Upper lobe of left lung (tissue), 6 donors: ENCODE measurements at regions not wholly inside any gene's neighbourhood (a gene's known extent, or its start where the extent isn't known, plus 50 kb on each side); places are given as distances from the start of the nearest gene placed in this dataset.

Experiments used
- ATAC-seq, 2 donors: fragments of 200-7000 bp; cut with Tn5 transposase; one replicate each; pipeline ENCODE4 v1.9.1; 2022; ENCODE audit warnings: mild to moderate bottlenecking in 2 of 2, moderate library complexity in 2 of 2; ENCODE audit not compliant: low FRiP score in 2 of 2
- DNase-seq, 2 donors: peaks; one replicate each; pipeline ENCODE4 v3.0.0-alpha.2; 2019 to 2020
- H3K27ac ChIP-seq, 4 donors: fragments of 200-600 bp; sonication (generic); one replicate each; pipeline ENCODE4 v1.5.1; 2016 to 2019
- H3K27me3 ChIP-seq, 4 donors: fragments of 200-600 bp; sonication (generic); one replicate each; pipeline ENCODE4 v1.5.1; 2017 to 2019
- H3K36me3 ChIP-seq, 4 donors: fragments of 200-600 bp; sonication (generic); one replicate each; pipeline ENCODE4 v1.5.1; 2016 to 2019
- H3K4me1 ChIP-seq, 4 donors: fragments of 200-600 bp; sonication (generic); one replicate each; pipeline ENCODE4 v1.5.1; 2018 to 2019
- H3K4me3 ChIP-seq, 4 donors: fragments of 200-600 bp; sonication (generic); one replicate each; pipeline ENCODE4 v1.5.1; 2017 to 2019; ENCODE audit warnings: mild to moderate bottlenecking in 2 of 4, moderate library complexity in 1 of 4
- H3K9me3 ChIP-seq, 4 donors: fragments of 200-600 bp; sonication (generic); one replicate each; pipeline ENCODE4 v1.5.1; 2018 to 2019
- EP300 ChIP-seq, 4 donors: sonication (generic); formaldehyde crosslinking; IDR thresholded peaks; one replicate each; pipeline ENCODE4 v1.5.1; 2017; ENCODE audit warnings: antibody characterized with exemption in 4 of 4, control low read depth in 2 of 4
- POLR2A ChIP-seq, 4 donors: fragments of 450-650 bp; IDR thresholded peaks; one replicate each; pipeline ENCODE4 v1.5.1; 2016 to 2017; ENCODE audit warnings: antibody characterized with exemption in 4 of 4, mild to moderate bottlenecking in 2 of 4
- POLR2AphosphoS5 ChIP-seq, 2 donors: sonication (generic); formaldehyde crosslinking; IDR thresholded peaks; one replicate each; pipeline ENCODE4 v1.5.1; 2017; ENCODE audit warnings: antibody characterized with exemption in 2 of 2
- WGBS, 2 donors: methylation state at CpG; one replicate each; pipeline ENCODE4 v1.1.5; 2017 to 2018; 5-methylcytosine and 5-hydroxymethylcytosine counted together
- TF ChIP-seq, protein P1 (sequence below), 6 experiments: fragments of 450-650 bp in 4 of 6; fragments of 200-600 bp in 2 of 6; sonication (generic) in 2 of 6; IDR thresholded peaks; one replicate each; pipeline ENCODE4 v1.5.1; 2016 to 2019; ENCODE audit warnings: antibody characterized with exemption in 6 of 6
- donor health status: DM: no; HTN: no; CAD: no; lungs with moderate emphysema.
- donor health status: DM: no; HTN: yes; CAD: no; lungs with severe emphysema.

DNA sequence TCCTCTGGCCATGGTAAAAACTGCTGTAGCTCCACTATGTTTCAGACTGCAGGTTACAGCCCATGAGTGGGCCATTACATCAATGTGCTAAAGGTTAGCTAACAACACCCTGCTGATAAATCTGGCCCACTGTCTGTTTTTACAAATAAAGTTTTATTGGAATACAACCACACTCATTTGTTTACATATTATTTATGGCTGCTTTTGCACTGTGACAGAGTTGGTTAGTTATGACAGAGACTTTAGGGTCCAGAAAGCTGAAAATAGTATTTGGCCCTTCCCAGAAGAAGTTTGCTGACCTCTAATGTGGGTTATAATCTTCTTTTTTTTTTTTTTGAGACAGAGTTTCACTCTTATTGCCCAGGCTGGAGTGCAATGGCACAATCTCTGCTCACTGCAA is 134.2 kb upstream of the PWP1 start:
- Histone ChIP-seq H3K27me3 (no peaks in the 10 kb centered on the region), H3K4me1 (no peaks in the 10 kb centered on the region), H3K9me3 (no peaks in the 10 kb centered on the region), H3K36me3 (no peaks in the 10 kb centered on the region), H3K4me3 (no peak overlapping the region), H3K27ac (no peak overlapping the region)
- ATAC-seq = no peak
- DNase-seq = no peak
- TF ChIP-seq, protein P1, sequence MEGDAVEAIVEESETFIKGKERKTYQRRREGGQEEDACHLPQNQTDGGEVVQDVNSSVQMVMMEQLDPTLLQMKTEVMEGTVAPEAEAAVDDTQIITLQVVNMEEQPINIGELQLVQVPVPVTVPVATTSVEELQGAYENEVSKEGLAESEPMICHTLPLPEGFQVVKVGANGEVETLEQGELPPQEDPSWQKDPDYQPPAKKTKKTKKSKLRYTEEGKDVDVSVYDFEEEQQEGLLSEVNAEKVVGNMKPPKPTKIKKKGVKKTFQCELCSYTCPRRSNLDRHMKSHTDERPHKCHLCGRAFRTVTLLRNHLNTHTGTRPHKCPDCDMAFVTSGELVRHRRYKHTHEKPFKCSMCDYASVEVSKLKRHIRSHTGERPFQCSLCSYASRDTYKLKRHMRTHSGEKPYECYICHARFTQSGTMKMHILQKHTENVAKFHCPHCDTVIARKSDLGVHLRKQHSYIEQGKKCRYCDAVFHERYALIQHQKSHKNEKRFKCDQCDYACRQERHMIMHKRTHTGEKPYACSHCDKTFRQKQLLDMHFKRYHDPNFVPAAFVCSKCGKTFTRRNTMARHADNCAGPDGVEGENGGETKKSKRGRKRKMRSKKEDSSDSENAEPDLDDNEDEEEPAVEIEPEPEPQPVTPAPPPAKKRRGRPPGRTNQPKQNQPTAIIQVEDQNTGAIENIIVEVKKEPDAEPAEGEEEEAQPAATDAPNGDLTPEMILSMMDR (IDR thresholded peaks at IDR 0.05) = no peak
- TF ChIP-seq EP300 (IDR thresholded peaks at IDR 0.05) (no peak), POLR2A (IDR thresholded peaks at IDR 0.05) (no peak), POLR2AphosphoS5 (IDR thresholded peaks at IDR 0.05) (no peak)

DNA sequence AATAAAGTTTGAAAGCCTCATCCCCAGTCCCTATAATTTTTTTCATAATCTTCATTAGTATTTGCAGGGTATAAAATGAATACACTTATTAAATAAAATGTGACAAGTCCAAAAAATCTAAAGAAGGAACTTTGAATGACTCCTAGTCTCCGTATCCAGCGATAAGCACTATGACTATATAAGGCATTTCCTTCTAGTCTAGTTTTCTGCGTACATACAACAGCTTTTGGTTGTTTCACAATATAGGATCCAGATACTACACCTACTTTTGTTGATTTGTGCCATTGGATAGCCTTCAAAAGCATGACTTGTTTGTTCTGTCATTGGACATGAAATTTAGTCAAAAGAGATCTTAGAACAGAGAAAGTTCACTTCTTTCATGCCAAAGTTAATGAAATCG is 133.3 kb upstream of the PWP1 start:
- H3K9me3 ChIP-seq = no peaks in the 10 kb centered on the region
- TF ChIP-seq POLR2AphosphoS5 (IDR thresholded peaks at IDR 0.05) = no peak
- no peak for TF ChIP-seq EP300 (IDR thresholded peaks at IDR 0.05)
- TF ChIP-seq POLR2A (IDR thresholded peaks at IDR 0.05) = no peak
- H3K4me3 ChIP-seq = no peak overlapping the region
- H3K27ac ChIP-seq = no peak overlapping the region
- WGBS, 2 donors = 82 to 86% methylated on average over 4 of the region's 4 CpGs
- no peaks in the 10 kb centered on the region for H3K4me1 ChIP-seq
- no peaks in the 10 kb centered on the region for H3K27me3 ChIP-seq
- DNase-seq (no peak), ATAC-seq (no peak)
- H3K36me3 ChIP-seq = no peaks in the 10 kb centered on the region

GRCh38 chr12:107553211-107553765 is 132.3 kb upstream of the PWP1 start:
- 71 to 76% methylated on average over 4 of the region's 4 CpGs for WGBS, 2 donors
- H3K4me1 ChIP-seq = no peaks in the 10 kb centered on the region
- no peaks in the 10 kb centered on the region for H3K9me3 ChIP-seq
- no peak overlapping the region for H3K27ac ChIP-seq
- no peak overlapping the region for H3K4me3 ChIP-seq
- no peaks in the 10 kb centered on the region for H3K27me3 ChIP-seq
- H3K36me3 ChIP-seq = no peaks in the 10 kb centered on the region
- ATAC-seq (no peak), DNase-seq (no peak)
- TF ChIP-seq POLR2A (IDR thresholded peaks at IDR 0.05) (no peak), EP300 (IDR thresholded peaks at IDR 0.05) (no peak), POLR2AphosphoS5 (IDR thresholded peaks at IDR 0.05) (no peak)
- TF ChIP-seq, protein P1 (IDR thresholded peaks at IDR 0.05) = no peak

DNA sequence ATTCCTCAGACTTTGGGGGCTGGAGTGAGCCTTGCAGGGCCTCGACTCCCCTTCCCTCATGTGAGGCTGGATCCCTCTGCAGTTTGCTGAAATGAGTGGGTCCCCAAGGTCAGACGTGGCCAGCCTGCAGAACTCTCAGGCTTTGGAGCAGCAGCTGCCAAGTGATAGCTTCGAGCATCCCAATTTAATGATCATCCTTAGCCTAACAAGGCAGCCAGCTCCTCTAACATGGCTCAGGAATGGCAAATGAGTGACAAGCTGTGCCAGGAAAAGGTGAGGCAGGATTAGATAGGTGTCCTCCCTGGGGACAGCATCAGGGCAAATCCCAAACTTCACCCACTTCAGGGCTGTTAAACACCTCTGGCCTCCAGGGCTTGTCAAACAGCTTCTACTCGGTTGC is 130.7 kb upstream of the PWP1 start:
- H3K9me3 ChIP-seq = no peaks in the 10 kb centered on the region
- H3K4me3 ChIP-seq = no peak overlapping the region
- no peak overlapping the region for H3K27ac ChIP-seq
- DNase-seq = no peak
- TF ChIP-seq EP300 (IDR thresholded peaks at IDR 0.05) (no peak), POLR2AphosphoS5 (IDR thresholded peaks at IDR 0.05) (no peak), POLR2A (IDR thresholded peaks at IDR 0.05) (no peak)
- TF ChIP-seq, protein P1 (IDR thresholded peaks at IDR 0.05) = no peak
- 42 to 71% methylated on average over 3 to 4 of the region's 4 CpGs for WGBS, 2 donors
- no peak for ATAC-seq
- no peaks in the 10 kb centered on the region for H3K4me1 ChIP-seq
- H3K36me3 ChIP-seq = no peaks in the 10 kb centered on the region
- H3K27me3 ChIP-seq = no peaks in the 10 kb centered on the region

DNA sequence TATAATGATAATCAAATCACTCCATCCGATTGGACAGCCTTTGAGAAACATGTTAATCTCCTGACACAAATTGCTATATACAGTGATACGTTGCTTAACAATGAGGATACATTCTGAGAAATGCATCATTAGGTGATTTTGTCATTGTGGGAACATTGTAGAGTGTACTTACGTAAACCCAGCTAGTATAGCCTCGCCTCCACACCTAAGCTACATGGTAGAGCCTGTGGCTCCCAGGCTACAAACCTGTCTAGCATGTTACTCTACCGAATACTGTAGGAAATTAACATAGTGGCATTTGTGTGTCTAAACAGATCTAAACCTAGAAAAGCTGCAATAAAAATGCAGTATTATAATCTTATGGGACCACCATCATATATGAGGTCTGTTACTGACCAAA is 128.6 kb upstream of the PWP1 start:
- Histone ChIP-seq H3K36me3 (no peaks in the 10 kb centered on the region), H3K4me3 (no peak overlapping the region), H3K27ac (no peak overlapping the region), H3K4me1 (no peaks in the 10 kb centered on the region), H3K27me3 (no peaks in the 10 kb centered on the region), H3K9me3 (no peaks in the 10 kb centered on the region)
- no peak for DNase-seq
- 89 to 97% methylated on average over 5 of the region's 5 CpGs for WGBS, 2 donors
- no peak for TF ChIP-seq EP300 (IDR thresholded peaks at IDR 0.05)
- TF ChIP-seq POLR2AphosphoS5 (IDR thresholded peaks at IDR 0.05) = no peak
- TF ChIP-seq POLR2A (IDR thresholded peaks at IDR 0.05) = no peak
- TF ChIP-seq, protein P1 (IDR thresholded peaks at IDR 0.05) = no peak
- no peak for ATAC-seq
